Right ventricle myocardium inferior (tissue), 1 donor: ENCODE measurements at regions not wholly inside any gene's neighbourhood (a gene's known extent, or its start where the extent isn't known, plus 50 kb on each side); places are given as distances from the start of the nearest gene placed in this dataset.
A peak's percentile ranks its signal among the peaks of the same experiment; 100 is the strongest.

ENCODE experiments used
- ATAC-seq: fragments of 200-7000 bp; cut with Tn5 transposase; one replicate; pipeline ENCODE4 v1.9.1; 2020; ENCODE audit warnings: mild to moderate bottlenecking, moderate library complexity
- DNase-seq: peaks from one replicate; pipeline ENCODE4 v3.0.0; 2021; ENCODE audit errors: missing footprints
- intact Hi-C: fragments of 100-400 bp; cut with DNase I; formaldehyde crosslinking; loops from one replicate; pipeline ENCODE4 v1.11.0; 2022
- donor health status: DM: no; HTN: yes; CAD: no; lungs with severe emphysema.

GRCh38 chrX:124230655-124231450 lies 101.6 kb upstream of the TEX13D start:
- ATAC-seq, result no peak
- no peak for DNase-seq
- intact Hi-C loops, result no loop called here

GRCh38 chrX:124231451-124231759 lies 101.1 kb upstream of the TEX13D start:
- DNase-seq (no peak), ATAC-seq (no peak)
- intact Hi-C loops, result no loop called here

GRCh38 chrX:124232523-124233201 lies 99.8 kb upstream of the TEX13D start:
- DNase-seq (no peak), ATAC-seq (no peak)
- intact Hi-C loops, result no loop called here

- intact Hi-C loops, result no loop called here
- ATAC-seq (no peak), DNase-seq (no peak)
These were observed 98.1 kb upstream of the TEX13D start for GRCh38 chrX:124234348-124234747.

- ATAC-seq (no peak), DNase-seq (no peak)
- intact Hi-C loops, result no loop called here
These were observed 94.2 kb upstream of the TEX13D start for GRCh38 chrX:124238268-124238667.

- no peak for ATAC-seq
- no peak for DNase-seq
- intact Hi-C loops, result no loop called here
These were observed 93.1 kb upstream of the TEX13D start for GRCh38 chrX:124239324-124239723.

- no peak for DNase-seq
- intact Hi-C loops, result no loop called here
- ATAC-seq, result no peak
These were observed 92.5 kb upstream of the TEX13D start for GRCh38 chrX:124239911-124240310.

- no peak for ATAC-seq
These were observed 92.0 kb upstream of the TEX13D start for GRCh38 chrX:124240422-124240821.

GRCh38 chrX:124242131-124242530 lies 90.3 kb upstream of the TEX13D start:
- DNase-seq (no peak), ATAC-seq (no peak)
- intact Hi-C loops, result no loop called here

More at GRCh38 chrX:124240422-124240821, 92.0 kb upstream of the TEX13D start:
- no peak for DNase-seq
- intact Hi-C loops, result no loop called here

GRCh38 chrX:124249345-124249744 lies 83.1 kb upstream of the TEX13D start:
- DNase-seq (no peak), ATAC-seq (no peak)
- intact Hi-C loops, result no loop called here

GRCh38 chrX:124250835-124251437 lies 81.5 kb upstream of the TEX13D start:
- no peak for DNase-seq
- ATAC-seq, result no peak
- intact Hi-C loops, result no loop called here

- ATAC-seq (no peak), DNase-seq (no peak)
- intact Hi-C loops, result no loop called here
These were observed 77.8 kb upstream of the TEX13D start for GRCh38 chrX:124254611-124255010.

GRCh38 chrX:124256216-124256615 lies 76.2 kb upstream of the TEX13D start:
- intact Hi-C loops, result no loop called here
- ATAC-seq, result peak; percentile 42
- DNase-seq, result no peak

GRCh38 chrX:124256629-124257380 lies 75.7 kb upstream of the TEX13D start:
- intact Hi-C loops, result no loop called here
- DNase-seq, result no peak
- ATAC-seq, result no peak

GRCh38 chrX:124257924-124258702 lies 74.3 kb upstream of the TEX13D start:
- ATAC-seq, result no peak
- no peak for DNase-seq
- intact Hi-C loops, result no loop called here

GRCh38 chrX:124260845-124261244 lies 71.6 kb upstream of the TEX13D start:
- ATAC-seq, result no peak
- no peak for DNase-seq
- intact Hi-C loops, result no loop called here

- DNase-seq, result no peak
- ATAC-seq, result no peak
- intact Hi-C loops, result no loop called here
These were observed 68.7 kb upstream of the TEX13D start for GRCh38 chrX:124263743-124264142.

GRCh38 chrX:124268099-124268498 lies 64.4 kb upstream of the TEX13D start:
- DNase-seq, result no peak
- ATAC-seq, result no peak
- intact Hi-C loops, result no loop called here

GRCh38 chrX:124269881-124270280 lies 62.6 kb upstream of the TEX13D start:
- ATAC-seq, result no peak
- DNase-seq, result no peak
- intact Hi-C loops, result no loop called here
